Urothelium cell line (cell line): ENCODE measurements at regions not wholly inside any gene's neighbourhood (a gene's known extent, or its start where the extent isn't known, plus 50 kb on each side); places are given as distances from the start of the nearest gene placed in this dataset.
"Not testable (repeated sequence)": the region's sequence is repeated elsewhere in the genome, so short reads cannot be mapped to it uniquely, and the experiment has no call there.

ENCODE experiments used
- DNase-seq: peaks from one replicate; pipeline ENCODE4 v3.0.0; 2011; ENCODE audit warnings: low spot score, mixed read lengths
- FAIRE-seq: peaks from 2 replicates; lab custom pipeline; 2011; peaks lifted over from hg19 to GRCh38; lab: Jason Lieb, UNC

- FAIRE-seq (no peak), DNase-seq (no peak)
Observed at GRCh38 chr13:22897571-22898314, 283.0 kb upstream of the SGCG start.

DNA sequence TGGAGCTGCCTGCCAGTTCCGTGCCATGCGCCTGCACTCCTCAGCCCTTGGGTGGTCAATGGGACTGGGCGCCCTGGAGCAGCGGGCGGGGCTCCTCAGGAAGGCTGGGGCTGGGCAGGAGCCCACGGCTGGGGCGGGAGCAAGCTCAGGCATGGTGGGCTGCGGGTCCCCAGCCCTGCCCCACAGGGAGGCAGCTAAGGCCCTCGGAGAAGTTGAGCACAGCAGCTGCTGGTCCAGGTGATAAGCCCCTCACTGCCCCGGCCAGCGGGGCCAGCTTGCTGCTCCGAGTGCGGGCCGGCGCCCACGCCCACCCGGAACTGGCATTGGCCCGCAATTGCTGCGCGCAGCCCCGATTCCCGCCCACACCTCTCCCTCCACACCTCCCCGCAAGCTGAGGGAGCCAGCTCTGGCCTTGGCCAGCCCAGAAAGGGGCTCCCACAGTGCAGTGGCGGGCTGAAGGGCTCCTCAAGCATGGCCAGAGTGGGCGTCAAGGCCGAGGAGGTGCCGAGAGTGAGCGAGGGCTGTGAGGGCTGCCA is 280.3 kb upstream of the SGCG start:
- FAIRE-seq, DNase-seq: not testable (repeated sequence)

DNA sequence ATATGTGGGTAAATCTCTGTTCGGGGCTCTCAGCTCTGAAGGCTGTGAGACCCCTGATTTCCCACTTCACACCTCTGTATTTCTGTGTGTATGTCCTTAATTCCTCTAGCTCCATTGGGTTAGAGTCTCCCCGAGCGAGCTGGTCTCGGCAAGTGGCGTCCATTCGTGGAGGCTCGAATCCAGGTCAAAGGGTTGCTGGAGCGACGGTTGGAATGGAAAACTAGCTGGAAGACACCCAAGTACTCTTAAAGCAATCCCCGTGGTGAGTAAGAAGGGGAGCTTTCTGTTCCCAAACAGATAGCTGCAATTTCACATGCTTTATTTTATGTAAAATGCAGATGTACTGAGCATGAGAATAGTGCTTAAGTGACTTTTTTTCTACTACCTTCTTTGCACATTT is 277.5 kb upstream of the SGCG start:
- no peak for DNase-seq
- no peak for FAIRE-seq

DNA sequence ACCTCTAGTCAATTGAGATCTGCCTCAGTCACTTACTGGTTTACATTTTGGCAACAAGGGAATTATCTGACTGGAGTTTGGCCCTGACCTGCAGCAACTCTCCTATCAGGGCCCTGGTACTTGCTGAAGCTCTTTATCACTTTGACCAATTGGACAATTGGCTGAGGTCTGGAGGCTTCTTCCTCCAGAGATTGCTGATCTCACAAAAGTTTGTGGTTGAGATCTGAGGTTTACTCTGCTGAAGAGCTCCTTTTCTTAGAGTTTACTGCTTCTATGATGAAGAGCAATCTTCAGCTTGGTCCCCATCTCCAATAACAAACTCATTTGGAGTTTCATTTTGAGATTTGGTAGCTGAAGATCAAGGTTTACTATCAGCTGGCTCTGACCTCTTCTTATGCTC is 276.9 kb upstream of the SGCG start:
- FAIRE-seq (no peak), DNase-seq (no peak)

- DNase-seq (peak; percentile 38), FAIRE-seq (no peak)
Observed at GRCh38 chr13:22915442-22916082, 265.2 kb upstream of the SGCG start.

DNA sequence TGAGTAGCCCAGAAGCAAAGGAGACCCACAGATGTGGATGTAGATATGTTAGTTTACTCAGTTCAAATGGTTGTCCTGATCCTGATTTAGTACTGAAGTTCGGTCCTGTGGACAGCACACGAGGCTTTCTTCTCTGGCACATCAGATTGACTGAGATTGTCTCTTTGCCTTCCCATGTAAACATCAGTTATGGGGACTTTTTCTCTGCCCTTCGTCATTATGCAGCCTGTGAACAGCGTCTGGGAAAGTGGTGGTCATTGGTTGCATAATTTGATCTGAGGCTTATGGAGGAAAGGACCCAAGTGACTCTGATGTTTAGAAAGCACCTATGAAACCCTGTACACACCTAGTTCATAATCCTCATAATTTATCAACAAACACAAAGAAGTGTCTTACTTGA is 264.5 kb upstream of the SGCG start:
- FAIRE-seq, DNase-seq: not testable (repeated sequence)

DNA sequence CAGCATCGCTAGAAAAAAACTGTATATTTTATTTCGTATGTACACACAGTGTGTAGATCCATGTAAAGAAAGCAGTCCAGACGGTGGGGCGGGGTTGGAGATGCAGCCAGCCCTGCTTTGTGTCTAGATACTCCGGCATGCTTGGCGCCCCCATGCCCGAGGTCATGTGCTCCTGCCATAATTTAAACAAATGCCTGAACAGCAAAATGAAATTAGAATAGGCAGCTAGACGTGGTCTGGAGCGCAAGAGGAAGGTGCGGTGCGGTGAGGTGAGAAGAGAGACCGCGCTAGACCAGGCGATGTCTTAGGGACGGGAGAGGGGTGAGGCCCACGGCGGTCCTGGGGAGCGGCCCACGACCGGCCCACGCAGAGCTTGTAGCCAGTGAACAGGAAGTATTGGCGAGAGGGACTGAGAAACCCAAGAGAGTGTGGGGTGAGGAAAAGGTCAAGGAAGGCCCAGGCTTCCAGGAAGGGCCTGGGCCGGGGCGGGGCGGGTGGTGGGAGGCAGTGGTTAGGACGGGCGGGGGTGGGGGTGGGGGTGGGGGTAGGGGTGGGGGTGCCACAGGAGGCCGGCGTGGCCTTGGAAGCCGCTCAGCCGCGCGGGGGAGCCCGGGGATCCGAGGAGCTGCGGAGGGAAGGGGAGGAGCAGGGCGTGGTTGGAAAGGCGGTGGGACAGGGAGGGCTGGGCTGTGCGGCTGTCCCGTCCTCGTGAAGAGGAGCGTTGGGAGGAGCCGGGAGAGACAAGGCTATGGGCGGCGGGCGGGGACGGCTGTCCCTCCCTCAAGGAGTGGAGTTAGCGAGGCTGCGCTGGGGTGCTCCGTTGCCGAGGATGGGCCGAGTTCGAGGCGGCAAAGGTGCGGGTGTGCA is 254.7 kb upstream of the SGCG start:
- no peak for FAIRE-seq
- DNase-seq = peak; percentile 3

GRCh38 chr13:22926748-22927400 is 253.9 kb upstream of the SGCG start:
- DNase-seq (no peak), FAIRE-seq (no peak)

DNA sequence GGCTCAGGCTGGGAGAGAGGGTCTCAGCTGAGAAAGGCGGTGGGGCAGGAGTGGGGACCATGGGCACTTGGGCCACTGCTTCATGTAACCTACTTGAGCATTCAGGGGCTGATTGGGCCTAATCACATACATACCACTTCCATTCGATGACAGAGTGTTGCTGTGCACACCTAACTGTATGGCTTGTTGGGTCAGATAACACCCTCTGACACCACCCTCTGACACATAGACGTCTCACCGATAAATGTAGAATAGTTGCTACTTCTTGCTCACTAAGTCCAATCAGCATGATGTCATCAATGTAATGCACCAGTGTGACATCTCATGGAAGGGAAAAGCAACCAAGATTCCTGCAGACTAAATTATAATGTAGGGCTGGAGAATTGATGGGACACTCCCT is 252.9 kb upstream of the SGCG start:
- not testable (repeated sequence) for DNase-seq, FAIRE-seq

DNA sequence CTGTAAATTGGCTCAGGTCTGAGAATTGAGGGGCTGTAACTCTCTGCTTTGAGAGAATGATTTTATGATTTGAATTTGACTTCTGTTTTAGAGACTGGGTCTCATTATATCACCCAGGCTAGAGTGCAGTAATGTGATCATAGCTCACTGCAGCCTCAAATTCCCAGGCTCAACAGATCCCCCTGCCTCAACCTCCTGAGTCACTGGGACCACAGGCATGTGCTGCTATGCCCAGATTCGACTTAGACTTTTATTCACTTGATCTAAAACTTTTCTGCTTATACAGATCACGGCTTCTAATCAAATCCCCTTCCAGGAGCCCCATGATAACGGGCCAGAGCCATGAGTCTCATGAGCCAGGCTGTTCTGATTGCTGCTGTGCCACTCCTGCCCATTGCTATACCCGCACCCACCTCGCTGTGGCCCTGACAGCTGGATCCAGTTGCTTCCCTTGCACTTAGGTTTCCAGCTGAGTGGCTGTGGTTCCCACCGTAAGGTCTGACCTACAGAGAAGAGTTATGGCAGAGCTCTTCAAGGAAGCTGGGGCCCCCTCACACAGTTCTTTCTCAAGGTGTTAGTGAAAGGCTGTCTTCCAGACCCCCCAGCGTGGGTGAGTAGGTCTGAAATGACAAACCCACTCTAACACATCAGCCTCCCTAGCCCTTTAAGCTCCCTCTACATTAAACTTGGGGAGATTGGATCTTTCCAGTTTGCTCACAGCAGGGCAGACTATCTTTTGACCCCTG is 251.2 kb upstream of the SGCG start:
- FAIRE-seq = no peak

DNA sequence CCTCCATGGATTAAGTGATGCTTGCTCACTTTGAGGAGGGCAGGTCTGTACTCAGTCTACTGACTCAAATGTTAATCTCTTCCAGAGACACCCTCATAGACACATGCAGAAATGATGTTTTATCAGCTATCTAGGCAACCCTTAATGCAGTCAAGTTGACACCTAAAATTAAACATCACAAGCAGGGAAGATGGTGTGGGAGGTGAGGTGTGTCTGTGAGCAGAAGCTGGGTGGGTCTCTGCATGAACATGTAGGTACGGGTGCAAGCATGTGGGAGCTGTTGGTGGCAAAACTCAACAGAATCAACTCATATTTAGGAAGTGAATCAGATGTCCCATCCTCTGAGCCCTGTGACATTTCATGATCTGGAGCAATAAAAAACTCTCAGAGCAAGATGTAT is 249.2 kb upstream of the SGCG start:
- DNase-seq (no peak), FAIRE-seq (no peak)

More for the DNA sequence above, 251.2 kb upstream of the SGCG start:
- no peak for DNase-seq

- not testable (repeated sequence) for DNase-seq, FAIRE-seq
Observed at GRCh38 chr13:22932632-22933412, 248.0 kb upstream of the SGCG start.

GRCh38 chr13:22933571-22934181 is 247.1 kb upstream of the SGCG start:
- peak; percentile 98 for FAIRE-seq
- DNase-seq = no peak

DNA sequence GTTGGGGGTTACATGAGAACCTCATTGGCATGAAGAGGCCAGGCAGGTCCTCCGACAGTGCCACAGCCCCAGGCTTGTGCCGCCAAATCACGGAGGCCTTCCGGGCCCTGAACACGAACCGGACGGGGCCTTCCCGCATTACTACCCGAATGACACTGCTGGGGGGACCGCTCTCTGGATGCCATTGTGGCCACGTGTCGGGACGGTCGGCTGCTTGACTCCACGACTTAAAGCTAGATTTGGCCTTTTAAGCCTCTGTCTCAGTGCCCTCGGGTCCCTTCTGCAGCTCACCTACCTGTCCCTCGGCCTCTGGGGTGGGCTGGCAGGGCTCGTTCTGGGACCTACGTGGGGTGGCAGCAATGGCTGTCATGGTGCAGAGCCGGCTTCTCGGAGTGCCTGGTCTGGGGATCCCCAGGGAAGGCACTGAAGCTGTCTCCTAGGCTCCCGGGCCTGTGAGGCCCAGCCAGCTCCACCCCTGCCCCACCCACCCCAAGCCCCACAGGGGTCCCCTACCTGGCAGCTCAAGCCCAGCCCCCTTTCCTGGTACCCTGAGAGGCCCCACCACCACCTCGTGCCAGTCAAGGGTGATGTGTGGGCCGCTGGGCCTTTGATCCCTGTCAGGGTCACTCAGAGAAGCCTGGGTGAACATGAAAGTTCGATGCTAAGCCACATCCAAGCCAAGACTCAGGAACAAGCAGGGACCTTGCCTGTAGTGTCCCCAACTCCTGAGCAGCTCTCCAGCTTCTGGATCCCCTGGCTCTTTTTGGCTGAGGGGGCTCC is 245.8 kb upstream of the SGCG start:
- DNase-seq (no peak), FAIRE-seq (no peak)

DNA sequence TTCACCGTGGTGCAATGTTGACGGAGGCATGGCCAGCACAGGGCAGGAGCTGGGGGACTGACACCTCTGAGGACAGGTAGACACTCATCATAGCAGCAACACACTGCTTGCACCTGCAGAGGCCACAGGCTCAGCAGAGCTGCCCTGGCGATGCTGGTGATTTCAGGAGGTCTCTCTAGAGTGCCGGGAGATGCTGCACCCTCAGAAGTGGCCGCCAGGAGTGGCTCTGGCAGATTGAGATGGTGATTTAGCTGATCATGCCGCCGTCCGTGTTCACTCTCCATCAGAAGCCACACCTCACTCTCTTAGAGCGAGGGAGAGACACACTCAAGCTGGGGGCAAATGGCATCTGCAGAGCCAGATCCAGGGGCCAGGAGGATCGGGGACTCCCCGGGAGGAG is 244.6 kb upstream of the SGCG start:
- DNase-seq = no peak
- no peak for FAIRE-seq

DNA sequence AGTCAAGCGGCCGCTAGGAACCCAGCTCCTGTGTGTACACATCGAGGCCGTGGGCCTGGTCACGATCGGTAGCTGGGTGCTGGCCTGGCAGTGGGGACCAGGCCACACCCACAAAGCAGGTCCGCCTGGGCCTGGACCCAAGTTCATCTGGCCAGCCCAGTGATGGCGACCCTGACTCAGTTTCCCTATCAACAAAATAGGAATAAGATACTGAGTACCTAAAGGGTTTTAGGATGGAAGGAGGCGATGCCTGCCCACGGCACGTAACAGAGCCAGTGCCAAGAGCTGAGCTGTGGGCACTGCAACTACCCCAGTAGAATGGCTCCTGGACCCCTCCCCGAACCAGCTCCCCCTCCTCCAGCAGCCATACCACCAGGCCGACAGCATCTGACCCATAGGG is 243.5 kb upstream of the SGCG start:
- DNase-seq = no peak
- no peak for FAIRE-seq

- no peak for DNase-seq
- no peak for FAIRE-seq
Observed at GRCh38 chr13:22937953-22938352, 242.8 kb upstream of the SGCG start.

GRCh38 chr13:22938576-22938975 is 242.2 kb upstream of the SGCG start:
- DNase-seq = no peak
- no peak for FAIRE-seq
